Stomach (tissue), 8 donors: ENCODE measurements at regions not wholly inside any gene's neighbourhood (a gene's known extent, or its start where the extent isn't known, plus 50 kb on each side); places are given as distances from the start of the nearest gene placed in this dataset.
A peak's percentile ranks its signal among the peaks of the same experiment; 100 is the strongest.

Experiments used
- DNase-seq, 2 donors: peaks; one replicate each; pipeline versions ENCODE4 v3.0.0 to v3.0.0-alpha.2; 2013 to 2019
- H3K27ac ChIP-seq, 5 donors: fragments of 200-600 bp in 4 of 5; sonication (generic) in 4 of 5; one replicate each; pipeline ENCODE4 v1.5.1; 2013 to 2019; ENCODE audit warnings: mild to moderate bottlenecking in 1 of 5, moderate library complexity in 1 of 5
- H3K27me3 ChIP-seq, 3 donors: fragments of 200-600 bp; sonication (generic); one replicate each; pipeline ENCODE4 v1.5.1; 2017 to 2019; ENCODE audit warnings: mixed run types in 1 of 3
- H3K36me3 ChIP-seq, 4 donors: fragments of 200-600 bp; sonication (generic); 1 replicate in 3 of 4; 2 replicates in 1 of 4; pipeline ENCODE4 v1.5.1; 2016 to 2019
- H3K4me1 ChIP-seq, 4 donors: fragments of 200-600 bp; sonication (generic); one replicate each; pipeline ENCODE4 v1.5.1; 2016 to 2019
- H3K4me3 ChIP-seq, 4 donors: fragments of 200-600 bp; sonication (generic) in 3 of 4; one replicate each; pipeline ENCODE4 v1.5.1; 2016 to 2019; ENCODE audit warnings: mild to moderate bottlenecking in 1 of 4
- H3K9me3 ChIP-seq, 4 donors: fragments of 200-600 bp; sonication (generic); one replicate each; pipeline ENCODE4 v1.5.1; 2016 to 2019
- CTCF ChIP-seq, 7 experiments: fragments of 450-650 bp in 4 of 7; fragments of 200-600 bp in 3 of 7; sonication (generic) in 3 of 7; IDR thresholded peaks; one replicate each; pipeline ENCODE4 v1.5.1; 2016 to 2019; ENCODE audit warnings: antibody characterized with exemption in 7 of 7, control low read depth in 2 of 7, mild to moderate bottlenecking in 1 of 7
- EP300 ChIP-seq: sonication (generic); formaldehyde crosslinking; IDR thresholded peaks from one replicate; pipeline ENCODE4 v1.6.1; 2017; ENCODE audit warnings: antibody characterized with exemption
- POLR2A ChIP-seq, 4 donors: fragments of 450-650 bp; IDR thresholded peaks; one replicate each; pipeline ENCODE4 v1.6.1; 2016; ENCODE audit warnings: antibody characterized with exemption in 4 of 4, control low read depth in 2 of 4, mild to moderate bottlenecking in 1 of 4, moderate library complexity in 1 of 4
- POLR2AphosphoS5 ChIP-seq, 3 donors: sonication (generic); formaldehyde crosslinking; IDR thresholded peaks; one replicate each; pipeline ENCODE4 v1.6.1; 2016; ENCODE audit warnings: antibody characterized with exemption in 3 of 3
- WGBS, 5 donors: extraction: QIAGEN DNeasy Blood & Tissue Kit in 3 of 5; methylation state at CpG; one replicate each; pipeline versions ENCODE4 v1.1.5 to v1.1.7; 2013 to 2018; 5-methylcytosine and 5-hydroxymethylcytosine counted together
- intact Hi-C: fragments of 100-400 bp; cut with DNase I; formaldehyde crosslinking; loops from one replicate; pipeline ENCODE4 v1.15.1; 2023; ENCODE audit warnings: low total_unique reads
- donor health status: healthy with polysubstance abuse.
- donor health status: Bipolar disorder and iron deficiency.
- donor health status: healthy.

GRCh38 chr14:98731701-98732100 lies 540.3 kb downstream of the BCL11B start:
- no peaks in the 10 kb centered on the region for H3K36me3 ChIP-seq
- WGBS, 5 donors, result 77 to 89% (median 87%) methylated on average over 3 of the region's 3 CpGs
- intact Hi-C loops, result no loop called here
- H3K9me3 ChIP-seq, result no peaks in the 10 kb centered on the region
- no peak overlapping the region for H3K4me3 ChIP-seq
- H3K4me1 ChIP-seq, result no peaks in the 10 kb centered on the region
- H3K27me3 ChIP-seq, result peaks cover 0 to 14% (median 0%) of the 10 kb centered on the region in 3 donors
- H3K27ac ChIP-seq, result no peak overlapping the region
- DNase-seq, result no peak
- TF ChIP-seq EP300, result no peak

- intact Hi-C loops, result no loop called here
- H3K27ac ChIP-seq, result no peak overlapping the region
- H3K4me1 ChIP-seq, result no peaks in the 10 kb centered on the region
- H3K27me3 ChIP-seq, result peaks cover 0 to 8% (median 0%) of the 10 kb centered on the region in 3 donors
- DNase-seq, result no peak
- H3K9me3 ChIP-seq, result peaks cover 0 to 6% (median 2%) of the 10 kb centered on the region in 4 donors
- TF ChIP-seq POLR2A (IDR thresholded peaks at IDR 0.05) (no peak), EP300 (no peak), CTCF (IDR thresholded peaks at IDR 0.05) (no peak), POLR2AphosphoS5 (IDR thresholded peaks at IDR 0.05) (no peak)
- WGBS, 5 donors, result 69 to 81% (median 71%) methylated on average over 3 of the region's 3 CpGs
- H3K4me3 ChIP-seq, result no peak overlapping the region
- H3K36me3 ChIP-seq, result no peaks in the 10 kb centered on the region
These were observed 538.5 kb downstream of the BCL11B start for GRCh38 chr14:98733536-98733935.

GRCh38 chr14:98736701-98737338 lies 535.2 kb downstream of the BCL11B start:
- 75 to 87% (median 78%) methylated on average over 11 of the region's 11 CpGs for WGBS, 5 donors
- Histone ChIP-seq H3K4me1 (no peaks in the 10 kb centered on the region), H3K4me3 (no peak overlapping the region), H3K36me3 (no peaks in the 10 kb centered on the region), H3K27ac (no peak overlapping the region), H3K27me3 (no peaks in the 10 kb centered on the region), H3K9me3 (peaks cover 0 to 9% (median 3%) of the 10 kb centered on the region in 4 donors)
- TF ChIP-seq POLR2AphosphoS5 (IDR thresholded peaks at IDR 0.05) (no peak), CTCF (IDR thresholded peaks at IDR 0.05) (no peak)
- DNase-seq, result peak in 1 of 2 donors; percentile 6
- intact Hi-C loops, result no loop called here

GRCh38 chr14:98741523-98741922 lies 530.5 kb downstream of the BCL11B start:
- Histone ChIP-seq H3K9me3 (peaks cover 0 to 9% (median 3%) of the 10 kb centered on the region in 4 donors), H3K4me3 (no peak overlapping the region), H3K27ac (no peak overlapping the region), H3K36me3 (no peaks in the 10 kb centered on the region), H3K27me3 (peaks cover 0 to 5% (median 0%) of the 10 kb centered on the region in 3 donors), H3K4me1 (no peaks in the 10 kb centered on the region)
- DNase-seq, result no peak
- WGBS, 5 donors, result 88 to 93% (median 92%) methylated on average over 8 of the region's 8 CpGs
- intact Hi-C loops, result no loop called here
- TF ChIP-seq EP300, result no peak
- TF ChIP-seq POLR2AphosphoS5 (IDR thresholded peaks at IDR 0.05), result no peak
- no peak for TF ChIP-seq POLR2A (IDR thresholded peaks at IDR 0.05)
- no peak for TF ChIP-seq CTCF (IDR thresholded peaks at IDR 0.05)

- DNase-seq, result no peak
- no peak overlapping the region for H3K27ac ChIP-seq
- no peaks in the 10 kb centered on the region for H3K4me1 ChIP-seq
- TF ChIP-seq POLR2A (IDR thresholded peaks at IDR 0.05), result no peak
- TF ChIP-seq CTCF (IDR thresholded peaks at IDR 0.05), result no peak
- TF ChIP-seq EP300, result no peak
- no peak for TF ChIP-seq POLR2AphosphoS5 (IDR thresholded peaks at IDR 0.05)
- H3K9me3 ChIP-seq, result peaks cover 0 to 9% (median 3%) of the 10 kb centered on the region in 4 donors
- no peaks in the 10 kb centered on the region for H3K36me3 ChIP-seq
- intact Hi-C loops, result no loop called here
- no peak overlapping the region for H3K4me3 ChIP-seq
- H3K27me3 ChIP-seq, result peaks cover 0 to 9% (median 0%) of the 10 kb centered on the region in 3 donors
- 76 to 82% (median 81%) methylated on average over 7 of the region's 7 CpGs for WGBS, 5 donors
These were observed 530.0 kb downstream of the BCL11B start for GRCh38 chr14:98742001-98742400.
